ENCODE measurements at regions not wholly inside any gene's neighbourhood (a gene's known extent, or its start where the extent isn't known, plus 50 kb on each side); places are given as distances from the start of the nearest gene placed in this dataset.

DNA sequence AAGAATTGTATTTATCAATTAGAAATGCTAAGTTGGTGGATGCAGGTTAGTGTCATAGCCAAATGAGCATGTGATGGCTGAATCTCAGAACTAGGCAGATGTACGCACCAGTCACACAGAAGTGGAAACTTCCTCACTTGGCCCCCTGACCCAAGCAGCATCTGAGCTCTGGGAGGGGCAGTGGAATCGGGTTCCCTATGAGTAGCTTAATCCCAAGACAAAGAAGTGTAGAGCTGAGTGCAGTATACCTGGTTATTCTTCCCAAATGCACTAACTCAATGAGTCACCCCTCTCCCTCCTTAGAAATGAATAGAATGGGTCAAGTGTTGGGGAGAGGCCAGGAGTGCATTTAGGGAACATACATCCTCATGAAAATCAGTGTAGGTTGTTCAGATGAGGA is 224.6 kb downstream of the FAT3 start:
- DNase-seq (ENCODE audit: low spot score) = no peak
- no peak overlapping the region for H3K9ac ChIP-seq (ENCODE audit: low read depth in 1 of 2, low read length in 2 of 2)
- H3K27ac ChIP-seq (ENCODE audit: low read depth in 1 of 2, low read length in 2 of 2) = no peak overlapping the region
- WGBS = 92% methylated on average over 2 of the region's 2 CpGs
- H3K4me3 ChIP-seq (ENCODE audit: low read depth in 1 of 3, low read length in 3 of 3) = no peak overlapping the region
- H3K27me3 ChIP-seq (ENCODE audit: control insufficient read depth in 4 of 4, insufficient read depth in 4 of 4, low read length in 3 of 4) = no peaks in the 10 kb centered on the region
- no peak for TF ChIP-seq TAF1 (conservative IDR thresholded peaks at IDR 0.05)
- TF ChIP-seq HNF4A (conservative IDR thresholded peaks at IDR 0.05) = no peak
- no peak for TF ChIP-seq NR2F2 (IDR thresholded peaks at IDR 0.05)
- TF ChIP-seq YY1 (IDR thresholded peaks at IDR 0.05) = no peak
- TF ChIP-seq FOXA2 (IDR thresholded peaks at IDR 0.05) = no peak
- TF ChIP-seq, protein P1, sequence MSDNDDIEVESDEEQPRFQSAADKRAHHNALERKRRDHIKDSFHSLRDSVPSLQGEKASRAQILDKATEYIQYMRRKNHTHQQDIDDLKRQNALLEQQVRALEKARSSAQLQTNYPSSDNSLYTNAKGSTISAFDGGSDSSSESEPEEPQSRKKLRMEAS (IDR thresholded peaks at IDR 0.05) = no peak
- TF ChIP-seq RXRA (IDR thresholded peaks at IDR 0.05) = no peak
- TF ChIP-seq FOXA1 (IDR thresholded peaks at IDR 0.05) = no peak
- TF ChIP-seq, protein P2, sequence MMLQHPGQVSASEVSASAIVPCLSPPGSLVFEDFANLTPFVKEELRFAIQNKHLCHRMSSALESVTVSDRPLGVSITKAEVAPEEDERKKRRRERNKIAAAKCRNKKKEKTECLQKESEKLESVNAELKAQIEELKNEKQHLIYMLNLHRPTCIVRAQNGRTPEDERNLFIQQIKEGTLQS (IDR thresholded peaks at IDR 0.05) = no peak
- no peaks in the 10 kb centered on the region for H3K9me3 ChIP-seq (ENCODE audit: control insufficient read depth in 4 of 4, low read length in 3 of 4)
- H3K4me1 ChIP-seq (ENCODE audit: control insufficient read depth in 4 of 4, insufficient read depth in 4 of 4, low read length in 3 of 4) = no peaks in the 10 kb centered on the region
- H3K36me3 ChIP-seq (ENCODE audit: control insufficient read depth in 4 of 4, insufficient read depth in 3 of 4, low read depth in 1 of 4, low read length in 3 of 4) = no peaks in the 10 kb centered on the region

DNA sequence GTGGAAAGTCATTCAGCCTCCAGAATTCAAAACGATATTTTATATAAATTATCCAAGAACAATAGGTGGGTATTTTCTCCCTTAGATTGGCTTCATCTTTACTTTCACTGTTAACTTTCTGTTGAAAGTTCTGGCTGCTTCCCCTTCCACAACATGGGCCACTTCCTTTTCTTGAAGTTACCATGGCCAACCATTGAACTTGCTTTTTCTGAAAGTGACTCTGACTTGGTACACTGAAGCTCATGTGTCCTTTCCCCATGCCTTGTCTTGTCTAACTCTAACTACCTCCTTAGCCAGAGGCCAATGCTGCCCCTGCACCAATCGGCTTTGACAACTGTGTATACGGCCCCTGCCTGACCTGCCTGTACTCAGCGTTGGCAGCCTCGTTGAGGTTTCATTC is 225.2 kb downstream of the FAT3 start:
- Histone ChIP-seq H3K4me1 (ENCODE audit: control insufficient read depth in 4 of 4, insufficient read depth in 4 of 4, low read length in 3 of 4) (no peaks in the 10 kb centered on the region), H3K27me3 (ENCODE audit: control insufficient read depth in 4 of 4, insufficient read depth in 4 of 4, low read length in 3 of 4) (no peaks in the 10 kb centered on the region), H3K9me3 (ENCODE audit: control insufficient read depth in 4 of 4, low read length in 3 of 4) (no peaks in the 10 kb centered on the region), H3K27ac (ENCODE audit: low read depth in 1 of 2, low read length in 2 of 2) (no peak overlapping the region), H3K9ac (ENCODE audit: low read depth in 1 of 2, low read length in 2 of 2) (no peak overlapping the region), H3K36me3 (ENCODE audit: control insufficient read depth in 4 of 4, insufficient read depth in 3 of 4, low read depth in 1 of 4, low read length in 3 of 4) (no peaks in the 10 kb centered on the region), H3K4me3 (ENCODE audit: low read depth in 1 of 3, low read length in 3 of 3) (no peak overlapping the region)
- no peak for TF ChIP-seq FOXA2 (IDR thresholded peaks at IDR 0.05)
- no peak for TF ChIP-seq TAF1 (conservative IDR thresholded peaks at IDR 0.05)
- TF ChIP-seq FOXA1 (IDR thresholded peaks at IDR 0.05) = no peak
- no peak for TF ChIP-seq HNF4A (conservative IDR thresholded peaks at IDR 0.05)
- TF ChIP-seq, protein P1 (IDR thresholded peaks at IDR 0.05) = no peak
- no peak for TF ChIP-seq HNF4G (IDR thresholded peaks at IDR 0.05)
- TF ChIP-seq GABPA (IDR thresholded peaks at IDR 0.05 in 1 of 2, conservative IDR thresholded peaks at IDR 0.05 in 1 of 2) = no peak
- WGBS = 88% methylated on average over 5 of the region's 5 CpGs
- DNase-seq (ENCODE audit: low spot score) = no peak

DNA sequence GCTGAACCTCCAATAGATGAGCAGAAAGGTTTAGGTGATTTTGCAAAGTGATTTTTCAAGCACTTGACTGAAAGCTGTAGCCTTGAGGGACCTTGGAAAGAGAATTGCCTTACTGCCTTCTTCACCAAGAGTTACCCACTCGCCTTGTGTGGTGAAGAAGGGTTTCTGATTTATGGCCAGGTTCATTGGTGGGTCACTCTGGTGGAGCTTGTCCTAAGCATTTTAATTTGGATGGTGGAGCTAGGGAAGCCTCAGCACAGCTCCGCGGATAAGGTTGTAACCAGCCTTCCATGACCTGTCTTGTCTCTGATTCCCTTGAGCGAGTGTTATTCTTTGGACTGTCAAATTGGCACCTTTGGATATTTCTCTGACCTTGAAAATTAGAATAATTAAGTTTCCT is 226.4 kb downstream of the FAT3 start:
- DNase-seq (ENCODE audit: low spot score) = no peak
- WGBS = 93% methylated on average over 4 of the region's 4 CpGs
- Histone ChIP-seq H3K27me3 (ENCODE audit: control insufficient read depth in 4 of 4, insufficient read depth in 4 of 4, low read length in 3 of 4) (no peaks in the 10 kb centered on the region), H3K4me1 (ENCODE audit: control insufficient read depth in 4 of 4, insufficient read depth in 4 of 4, low read length in 3 of 4) (no peaks in the 10 kb centered on the region), H3K36me3 (ENCODE audit: control insufficient read depth in 4 of 4, insufficient read depth in 3 of 4, low read depth in 1 of 4, low read length in 3 of 4) (no peaks in the 10 kb centered on the region), H3K9me3 (ENCODE audit: control insufficient read depth in 4 of 4, low read length in 3 of 4) (no peaks in the 10 kb centered on the region), H3K9ac (ENCODE audit: low read depth in 1 of 2, low read length in 2 of 2) (no peak overlapping the region), H3K4me3 (ENCODE audit: low read depth in 1 of 3, low read length in 3 of 3) (no peak overlapping the region), H3K27ac (ENCODE audit: low read depth in 1 of 2, low read length in 2 of 2) (no peak overlapping the region)
- TF ChIP-seq HNF4G (IDR thresholded peaks at IDR 0.05) (no peak), RXRA (IDR thresholded peaks at IDR 0.05) (no peak), HNF4A (conservative IDR thresholded peaks at IDR 0.05) (no peak), RAD21 (IDR thresholded peaks at IDR 0.05) (no peak), JUND (IDR thresholded peaks at IDR 0.05) (no peak), YY1 (IDR thresholded peaks at IDR 0.05) (no peak), GABPA (IDR thresholded peaks at IDR 0.05 in 1 of 2, conservative IDR thresholded peaks at IDR 0.05 in 1 of 2) (no peak), SP1 (IDR thresholded peaks at IDR 0.05) (no peak)
- TF ChIP-seq, protein P3, sequence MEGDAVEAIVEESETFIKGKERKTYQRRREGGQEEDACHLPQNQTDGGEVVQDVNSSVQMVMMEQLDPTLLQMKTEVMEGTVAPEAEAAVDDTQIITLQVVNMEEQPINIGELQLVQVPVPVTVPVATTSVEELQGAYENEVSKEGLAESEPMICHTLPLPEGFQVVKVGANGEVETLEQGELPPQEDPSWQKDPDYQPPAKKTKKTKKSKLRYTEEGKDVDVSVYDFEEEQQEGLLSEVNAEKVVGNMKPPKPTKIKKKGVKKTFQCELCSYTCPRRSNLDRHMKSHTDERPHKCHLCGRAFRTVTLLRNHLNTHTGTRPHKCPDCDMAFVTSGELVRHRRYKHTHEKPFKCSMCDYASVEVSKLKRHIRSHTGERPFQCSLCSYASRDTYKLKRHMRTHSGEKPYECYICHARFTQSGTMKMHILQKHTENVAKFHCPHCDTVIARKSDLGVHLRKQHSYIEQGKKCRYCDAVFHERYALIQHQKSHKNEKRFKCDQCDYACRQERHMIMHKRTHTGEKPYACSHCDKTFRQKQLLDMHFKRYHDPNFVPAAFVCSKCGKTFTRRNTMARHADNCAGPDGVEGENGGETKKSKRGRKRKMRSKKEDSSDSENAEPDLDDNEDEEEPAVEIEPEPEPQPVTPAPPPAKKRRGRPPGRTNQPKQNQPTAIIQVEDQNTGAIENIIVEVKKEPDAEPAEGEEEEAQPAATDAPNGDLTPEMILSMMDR (IDR thresholded peaks at IDR 0.05; ENCODE audit: low read depth, low read length, missing input control) = no peak
- TF ChIP-seq, protein P4, sequence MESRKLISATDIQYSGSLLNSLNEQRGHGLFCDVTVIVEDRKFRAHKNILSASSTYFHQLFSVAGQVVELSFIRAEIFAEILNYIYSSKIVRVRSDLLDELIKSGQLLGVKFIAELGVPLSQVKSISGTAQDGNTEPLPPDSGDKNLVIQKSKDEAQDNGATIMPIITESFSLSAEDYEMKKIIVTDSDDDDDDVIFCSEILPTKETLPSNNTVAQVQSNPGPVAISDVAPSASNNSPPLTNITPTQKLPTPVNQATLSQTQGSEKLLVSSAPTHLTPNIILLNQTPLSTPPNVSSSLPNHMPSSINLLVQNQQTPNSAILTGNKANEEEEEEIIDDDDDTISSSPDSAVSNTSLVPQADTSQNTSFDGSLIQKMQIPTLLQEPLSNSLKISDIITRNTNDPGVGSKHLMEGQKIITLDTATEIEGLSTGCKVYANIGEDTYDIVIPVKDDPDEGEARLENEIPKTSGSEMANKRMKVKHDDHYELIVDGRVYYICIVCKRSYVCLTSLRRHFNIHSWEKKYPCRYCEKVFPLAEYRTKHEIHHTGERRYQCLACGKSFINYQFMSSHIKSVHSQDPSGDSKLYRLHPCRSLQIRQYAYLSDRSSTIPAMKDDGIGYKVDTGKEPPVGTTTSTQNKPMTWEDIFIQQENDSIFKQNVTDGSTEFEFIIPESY (IDR thresholded peaks at IDR 0.05) = no peak

Data from liver (tissue), 8 donors.